ENCODE measurements at regions not wholly inside any gene's neighbourhood (a gene's known extent, or its start where the extent isn't known, plus 50 kb on each side); places are given as distances from the start of the nearest gene placed in this dataset.
A peak's percentile ranks its signal among the peaks of the same experiment; 100 is the strongest.
"Not testable (repeated sequence)": the region's sequence is repeated elsewhere in the genome, so short reads cannot be mapped to it uniquely, and the experiment has no call there.

GRCh38 chr20:48332555-48332954, 495.2 kb downstream of the PREX1 start:
- peak; percentile 38; the same call in 2 of the 3 replicates for ATAC-seq
- TF ChIP-seq TCF4 (CRISPR knock-in tag; IDR thresholded peaks at IDR 0.05; ENCODE audit: borderline replicate concordance) (no peak), ISL1 (CRISPR knock-in tag; IDR thresholded peaks at IDR 0.05) (peak; percentile 64)

- no peak for ATAC-seq
- no peak for TF ChIP-seq ZC3H10 (CRISPR knock-in tag; IDR thresholded peaks at IDR 0.05)
- no peak for TF ChIP-seq ESRRG (CRISPR knock-in tag; IDR thresholded peaks at IDR 0.05)
- no peak for TF ChIP-seq TCF4 (CRISPR knock-in tag; IDR thresholded peaks at IDR 0.05; ENCODE audit: borderline replicate concordance)
- TF ChIP-seq ZNF70 (CRISPR knock-in tag; IDR thresholded peaks at IDR 0.05): no peak
- TF ChIP-seq ZNF8 (CRISPR knock-in tag; IDR thresholded peaks at IDR 0.05): no peak
- TF ChIP-seq ZNF565 (CRISPR knock-in tag; conservative IDR thresholded peaks at IDR 0.05; ENCODE audit: low read depth): no peak
- no peak for TF ChIP-seq ARNTL (CRISPR knock-in tag; IDR thresholded peaks at IDR 0.05; ENCODE audit: borderline replicate concordance, low read depth)
- no peak for TF ChIP-seq RARB (CRISPR knock-in tag; IDR thresholded peaks at IDR 0.05)
- TF ChIP-seq SNAI2 (CRISPR knock-in tag; IDR thresholded peaks at IDR 0.05): no peak
- no peak for TF ChIP-seq CSDC2 (CRISPR knock-in tag; IDR thresholded peaks at IDR 0.05)
Measured at GRCh38 chr20:48331518-48332286, 496.1 kb downstream of the PREX1 start.

GRCh38 chr20:48329676-48330664, 497.8 kb downstream of the PREX1 start:
- TF ChIP-seq CSDC2 (CRISPR knock-in tag; IDR thresholded peaks at IDR 0.05) (no peak), ZNF8 (CRISPR knock-in tag; IDR thresholded peaks at IDR 0.05) (no peak)
- peak; percentile 82 for ATAC-seq

GRCh38 chr20:48329031-48329615, 498.7 kb downstream of the PREX1 start:
- no peak for ATAC-seq
- TF ChIP-seq PPARA (CRISPR knock-in tag; IDR thresholded peaks at IDR 0.05; ENCODE audit: borderline replicate concordance) (no peak), POU6F1 (CRISPR knock-in tag; IDR thresholded peaks at IDR 0.05; ENCODE audit: borderline replicate concordance, low read depth) (no peak), TCF4 (CRISPR knock-in tag; IDR thresholded peaks at IDR 0.05; ENCODE audit: borderline replicate concordance) (no peak), CSDC2 (CRISPR knock-in tag; IDR thresholded peaks at IDR 0.05) (no peak), PATZ1 (CRISPR knock-in tag; IDR thresholded peaks at IDR 0.05; ENCODE audit: borderline replicate concordance) (no peak)

- not testable (repeated sequence) for ATAC-seq
Measured at GRCh38 chr20:48327848-48328247, 500.0 kb downstream of the PREX1 start.

GRCh38 chr20:48326868-48327267, 500.9 kb downstream of the PREX1 start:
- ATAC-seq: no peak
- TF ChIP-seq CREB5 (CRISPR knock-in tag; IDR thresholded peaks at IDR 0.05; ENCODE audit: low read depth): no peak
- TF ChIP-seq ZNF70 (CRISPR knock-in tag; IDR thresholded peaks at IDR 0.05): no peak
- TF ChIP-seq PPARA (CRISPR knock-in tag; IDR thresholded peaks at IDR 0.05; ENCODE audit: borderline replicate concordance): no peak
- no peak for TF ChIP-seq ZNF565 (CRISPR knock-in tag; conservative IDR thresholded peaks at IDR 0.05; ENCODE audit: low read depth)
- no peak for TF ChIP-seq ZFP30 (CRISPR knock-in tag; IDR thresholded peaks at IDR 0.05)
- no peak for TF ChIP-seq BACH2 (CRISPR knock-in tag; IDR thresholded peaks at IDR 0.05; ENCODE audit: borderline replicate concordance)
- TF ChIP-seq SNAI2 (CRISPR knock-in tag; IDR thresholded peaks at IDR 0.05): no peak
- TF ChIP-seq ZFP3 (CRISPR knock-in tag; IDR thresholded peaks at IDR 0.05): no peak
- no peak for TF ChIP-seq CSRNP3 (CRISPR knock-in tag; IDR thresholded peaks at IDR 0.05)
- TF ChIP-seq TCF4 (CRISPR knock-in tag; IDR thresholded peaks at IDR 0.05; ENCODE audit: borderline replicate concordance): no peak
- TF ChIP-seq GLIS3 (CRISPR knock-in tag; IDR thresholded peaks at IDR 0.05): no peak
- no peak for TF ChIP-seq TOX (CRISPR knock-in tag; IDR thresholded peaks at IDR 0.05; ENCODE audit: borderline replicate concordance)
- TF ChIP-seq RARB (CRISPR knock-in tag; IDR thresholded peaks at IDR 0.05): no peak
- no peak for TF ChIP-seq ZNF8 (CRISPR knock-in tag; IDR thresholded peaks at IDR 0.05)
- no peak for TF ChIP-seq POU6F1 (CRISPR knock-in tag; IDR thresholded peaks at IDR 0.05; ENCODE audit: borderline replicate concordance, low read depth)

Measured in SK-N-SH treated with all-trans-retinoic acid at 6 μM for 48 hours (cell line).